Endodermal cell (in vitro differentiated cells): ENCODE measurements at regions not wholly inside any gene's neighbourhood (a gene's known extent, or its start where the extent isn't known, plus 50 kb on each side); places are given as distances from the start of the nearest gene placed in this dataset.

Source experiments
- DNase-seq: peaks from one replicate; pipeline ENCODE4 v3.0.0-alpha.2; 2017
- H3K27ac ChIP-seq: 2 replicates; pipeline ENCODE4 v1.5.1; 2013; ENCODE audit warnings: mild to moderate bottlenecking, low read depth, low read length, moderate library complexity
- H3K27me3 ChIP-seq: 2 replicates; pipeline ENCODE4 v1.6.1; 2013; ENCODE audit warnings: mild to moderate bottlenecking, low read length, moderate library complexity; ENCODE audit not compliant: insufficient read depth, control insufficient read depth, poor library complexity, severe bottlenecking
- H3K36me3 ChIP-seq: 2 replicates; pipeline ENCODE4 v1.7.0; 2013; ENCODE audit warnings: mild to moderate bottlenecking, low read length, moderate library complexity; ENCODE audit not compliant: control insufficient read depth, insufficient read depth
- H3K4me1 ChIP-seq: one replicate; pipeline ENCODE4 v1.7.0; 2013; ENCODE audit warnings: low read length; ENCODE audit not compliant: control insufficient read depth, insufficient read depth
- H3K4me3 ChIP-seq: 2 replicates; pipeline ENCODE4 v1.5.1; 2013; ENCODE audit warnings: mild to moderate bottlenecking, low read length, moderate library complexity
- H3K9ac ChIP-seq: 2 replicates; pipeline ENCODE4 v1.6.1; 2013; ENCODE audit warnings: mild to moderate bottlenecking, low read length, moderate library complexity; ENCODE audit not compliant: poor library complexity, severe bottlenecking; ENCODE audit errors: extremely low read depth
- H3K9me3 ChIP-seq: 2 replicates; pipeline ENCODE4 v1.6.1; 2013; ENCODE audit warnings: mild to moderate bottlenecking, low read length, moderate library complexity; ENCODE audit not compliant: control insufficient read depth
- H3K27ac Mint-ChIP-seq: 2 replicates; pipeline ENCODE4 v1.8.0; 2020; ENCODE audit warnings: mixed read lengths
- H3K27me3 Mint-ChIP-seq: 2 replicates; pipeline ENCODE4 v1.8.0; 2021; ENCODE audit warnings: mild to moderate bottlenecking, mixed read lengths; ENCODE audit not compliant: insufficient read depth
- H3K36me3 Mint-ChIP-seq: 2 replicates; pipeline ENCODE4 v1.8.0; 2020; ENCODE audit warnings: low read depth, mixed read lengths
- H3K4me1 Mint-ChIP-seq: 2 replicates; pipeline ENCODE4 v1.8.0; 2020; ENCODE audit warnings: mixed read lengths
- H3K4me3 Mint-ChIP-seq: 2 replicates; pipeline ENCODE4 v1.8.0; 2020; ENCODE audit warnings: mild to moderate bottlenecking, moderate library complexity, mixed read lengths
- H3K9me3 Mint-ChIP-seq: 2 replicates; pipeline ENCODE4 v1.8.0; 2020; ENCODE audit warnings: mild to moderate bottlenecking, mixed read lengths
- CTCF ChIP-seq: fragments of 200-600 bp; sonication (generic); conservative IDR thresholded peaks from 2 replicates; pipeline ENCODE4 v1.5.0; 2021; ENCODE audit warnings: antibody characterized with exemption, mild to moderate bottlenecking
- WGBS, 2 experiments: methylation state at CpG; one replicate each; pipeline versions ENCODE4 v1.1.5 to v1.1.7; 2013; ENCODE audit warnings: missing lambda C conversion rate in 2 of 2, mixed read lengths in 1 of 2; ENCODE audit not compliant: insufficient coverage in 1 of 2, insufficient read length in 1 of 2; 5-methylcytosine and 5-hydroxymethylcytosine counted together

- H3K4me1 ChIP-seq = no peaks in the 10 kb centered on the region
- TF ChIP-seq CTCF = no peak
- Mint-ChIP-seq H3K4me1 (no peaks in the 10 kb centered on the region), H3K27ac (no peak overlapping the region), H3K27me3 (no peaks in the 10 kb centered on the region), H3K36me3 (no peaks in the 10 kb centered on the region), H3K4me3 (no peak overlapping the region), H3K9me3 (no peaks in the 10 kb centered on the region)
- no peak overlapping the region for H3K27ac ChIP-seq
- H3K9me3 ChIP-seq = no peaks in the 10 kb centered on the region
- no peak overlapping the region for H3K4me3 ChIP-seq
- no peak for DNase-seq
- no peaks in the 10 kb centered on the region for H3K27me3 ChIP-seq
- H3K9ac ChIP-seq = no peak overlapping the region
- WGBS, 2 experiments = 91 to 98% methylated on average over 4 to 6 of the region's 6 CpGs
- H3K36me3 ChIP-seq = no peaks in the 10 kb centered on the region
Measured at GRCh38 chr2:146844226-146844990, 1000.4 kb upstream of the ACVR2A start.

GRCh38 chr2:146837857-146838256, 1007.0 kb upstream of the ACVR2A start:
- TF ChIP-seq CTCF = no peak
- H3K27ac ChIP-seq = no peak overlapping the region
- H3K4me1 ChIP-seq = no peaks in the 10 kb centered on the region
- no peaks in the 10 kb centered on the region for H3K36me3 Mint-ChIP-seq
- no peaks in the 10 kb centered on the region for H3K9me3 Mint-ChIP-seq
- H3K27me3 ChIP-seq = no peaks in the 10 kb centered on the region
- H3K4me1 Mint-ChIP-seq = no peaks in the 10 kb centered on the region
- H3K27me3 Mint-ChIP-seq = no peaks in the 10 kb centered on the region
- no peak overlapping the region for H3K4me3 Mint-ChIP-seq
- DNase-seq = no peak
- no peak overlapping the region for H3K4me3 ChIP-seq
- no peaks in the 10 kb centered on the region for H3K36me3 ChIP-seq
- H3K9me3 ChIP-seq = no peaks in the 10 kb centered on the region
- H3K27ac Mint-ChIP-seq = no peak overlapping the region
- H3K9ac ChIP-seq = no peak overlapping the region

GRCh38 chr2:146826388-146826787, 1018.4 kb upstream of the ACVR2A start:
- Mint-ChIP-seq H3K27me3 (peaks cover 2% of the 10 kb centered on the region), H3K4me1 (peaks cover 15% of the 10 kb centered on the region), H3K36me3 (no peaks in the 10 kb centered on the region), H3K4me3 (no peak overlapping the region), H3K9me3 (peaks cover 18% of the 10 kb centered on the region), H3K27ac (no peak overlapping the region)
- Histone ChIP-seq H3K4me3 (no peak overlapping the region), H3K9ac (no peak overlapping the region), H3K36me3 (no peaks in the 10 kb centered on the region), H3K4me1 (peaks cover 6% of the 10 kb centered on the region), H3K27me3 (peaks cover 21% of the 10 kb centered on the region), H3K9me3 (peaks cover 9% of the 10 kb centered on the region), H3K27ac (no peak overlapping the region)
- no peak for DNase-seq
- no peak for TF ChIP-seq CTCF
